Activated naive CD8-positive, alpha-beta T cell (primary cell): ENCODE measurements at regions not wholly inside any gene's neighbourhood (a gene's known extent, or its start where the extent isn't known, plus 50 kb on each side); places are given as distances from the start of the nearest gene placed in this dataset.

Experiments
- H3K27ac Mint-ChIP-seq: one replicate; pipeline ENCODE4 v1.8.0; 2021; ENCODE audit warnings: mixed read lengths
- H3K27me3 Mint-ChIP-seq: one replicate; pipeline ENCODE4 v1.8.0; 2021; ENCODE audit warnings: mixed read lengths
- H3K36me3 Mint-ChIP-seq: one replicate; pipeline ENCODE4 v1.8.0; 2021; ENCODE audit warnings: mixed read lengths
- H3K4me1 Mint-ChIP-seq: one replicate; pipeline ENCODE4 v1.8.0; 2021; ENCODE audit warnings: low read depth, mixed read lengths
- H3K4me3 Mint-ChIP-seq: one replicate; pipeline ENCODE4 v1.8.0; 2021; ENCODE audit warnings: mild to moderate bottlenecking, mixed read lengths
- H3K9me3 Mint-ChIP-seq: one replicate; pipeline ENCODE4 v1.8.0; 2021; ENCODE audit warnings: low read depth, mixed read lengths

GRCh38 chr11:103829596-103829995 lies 206.8 kb upstream of the DDI1 start:
- H3K4me3 Mint-ChIP-seq: no peak overlapping the region
- H3K27me3 Mint-ChIP-seq: peaks cover 3% of the 10 kb centered on the region
- no peaks in the 10 kb centered on the region for H3K36me3 Mint-ChIP-seq
- peaks cover 13% of the 10 kb centered on the region for H3K9me3 Mint-ChIP-seq
- H3K4me1 Mint-ChIP-seq: no peaks in the 10 kb centered on the region
- H3K27ac Mint-ChIP-seq: no peak overlapping the region

- Mint-ChIP-seq H3K4me3 (no peak overlapping the region), H3K27ac (no peak overlapping the region), H3K36me3 (no peaks in the 10 kb centered on the region), H3K9me3 (peaks cover 13% of the 10 kb centered on the region), H3K4me1 (no peaks in the 10 kb centered on the region), H3K27me3 (peaks cover 3% of the 10 kb centered on the region)
Measured at GRCh38 chr11:103830205-103830604, 206.2 kb upstream of the DDI1 start.

- no peaks in the 10 kb centered on the region for H3K36me3 Mint-ChIP-seq
- no peak overlapping the region for H3K4me3 Mint-ChIP-seq
- H3K4me1 Mint-ChIP-seq: no peaks in the 10 kb centered on the region
- no peak overlapping the region for H3K27ac Mint-ChIP-seq
- peaks cover 3% of the 10 kb centered on the region for H3K27me3 Mint-ChIP-seq
- H3K9me3 Mint-ChIP-seq: peaks cover 25% of the 10 kb centered on the region
Measured at GRCh38 chr11:103832762-103833161, 203.7 kb upstream of the DDI1 start.

GRCh38 chr11:103842191-103842590 lies 194.2 kb upstream of the DDI1 start:
- no peaks in the 10 kb centered on the region for H3K9me3 Mint-ChIP-seq
- no peak overlapping the region for H3K27ac Mint-ChIP-seq
- no peaks in the 10 kb centered on the region for H3K36me3 Mint-ChIP-seq
- H3K4me3 Mint-ChIP-seq: no peak overlapping the region
- H3K4me1 Mint-ChIP-seq: no peaks in the 10 kb centered on the region
- no peaks in the 10 kb centered on the region for H3K27me3 Mint-ChIP-seq

- Mint-ChIP-seq H3K27ac (no peak overlapping the region), H3K27me3 (no peaks in the 10 kb centered on the region), H3K9me3 (no peaks in the 10 kb centered on the region), H3K4me1 (no peaks in the 10 kb centered on the region), H3K36me3 (no peaks in the 10 kb centered on the region), H3K4me3 (no peak overlapping the region)
Measured at GRCh38 chr11:103842795-103843194, 193.6 kb upstream of the DDI1 start.

- H3K36me3 Mint-ChIP-seq: no peaks in the 10 kb centered on the region
- no peaks in the 10 kb centered on the region for H3K9me3 Mint-ChIP-seq
- no peak overlapping the region for H3K4me3 Mint-ChIP-seq
- no peak overlapping the region for H3K27ac Mint-ChIP-seq
- no peaks in the 10 kb centered on the region for H3K27me3 Mint-ChIP-seq
- no peaks in the 10 kb centered on the region for H3K4me1 Mint-ChIP-seq
Measured at GRCh38 chr11:103844327-103845215, 191.9 kb upstream of the DDI1 start.

- Mint-ChIP-seq H3K4me3 (no peak overlapping the region), H3K36me3 (no peaks in the 10 kb centered on the region), H3K9me3 (no peaks in the 10 kb centered on the region), H3K27ac (no peak overlapping the region), H3K27me3 (no peaks in the 10 kb centered on the region), H3K4me1 (no peaks in the 10 kb centered on the region)
Measured at GRCh38 chr11:103845331-103845730, 191.1 kb upstream of the DDI1 start.

- no peaks in the 10 kb centered on the region for H3K36me3 Mint-ChIP-seq
- H3K4me3 Mint-ChIP-seq: no peak overlapping the region
- peaks cover 5% of the 10 kb centered on the region for H3K9me3 Mint-ChIP-seq
- H3K4me1 Mint-ChIP-seq: no peaks in the 10 kb centered on the region
- H3K27ac Mint-ChIP-seq: no peak overlapping the region
- no peaks in the 10 kb centered on the region for H3K27me3 Mint-ChIP-seq
Measured at GRCh38 chr11:103848686-103849085, 187.8 kb upstream of the DDI1 start.

GRCh38 chr11:103849366-103849765 lies 187.1 kb upstream of the DDI1 start:
- Mint-ChIP-seq H3K4me3 (no peak overlapping the region), H3K9me3 (peaks cover 5% of the 10 kb centered on the region), H3K27me3 (no peaks in the 10 kb centered on the region), H3K36me3 (no peaks in the 10 kb centered on the region), H3K27ac (no peak overlapping the region), H3K4me1 (no peaks in the 10 kb centered on the region)

- Mint-ChIP-seq H3K4me3 (no peak overlapping the region), H3K4me1 (no peaks in the 10 kb centered on the region), H3K27me3 (peaks cover 1% of the 10 kb centered on the region), H3K36me3 (no peaks in the 10 kb centered on the region), H3K27ac (no peak overlapping the region), H3K9me3 (peaks cover 8% of the 10 kb centered on the region)
Measured at GRCh38 chr11:103850419-103851165, 185.8 kb upstream of the DDI1 start.

- peaks cover 8% of the 10 kb centered on the region for H3K9me3 Mint-ChIP-seq
- H3K4me3 Mint-ChIP-seq: no peak overlapping the region
- no peaks in the 10 kb centered on the region for H3K4me1 Mint-ChIP-seq
- peaks cover 1% of the 10 kb centered on the region for H3K27me3 Mint-ChIP-seq
- H3K36me3 Mint-ChIP-seq: no peaks in the 10 kb centered on the region
- no peak overlapping the region for H3K27ac Mint-ChIP-seq
Measured at GRCh38 chr11:103851166-103851651, 185.2 kb upstream of the DDI1 start.
